Right lobe of liver (tissue), 4 donors: ENCODE measurements at regions not wholly inside any gene's neighbourhood (a gene's known extent, or its start where the extent isn't known, plus 50 kb on each side); places are given as distances from the start of the nearest gene placed in this dataset.

Experiments used
- CTCF ChIP-seq, 4 donors: fragments of 200-600 bp in 3 of 4; fragments of 450-650 bp in 1 of 4; IDR thresholded peaks; one replicate each; pipeline versions ENCODE4 v1.5.1 to v1.8.0; 2016 to 2022; ENCODE audit warnings: antibody characterized with exemption in 4 of 4, mild to moderate bottlenecking in 2 of 4
- POLR2A ChIP-seq: fragments of 450-650 bp; IDR thresholded peaks from one replicate; pipeline ENCODE4 v1.6.1; 2017; ENCODE audit warnings: antibody characterized with exemption, mild to moderate bottlenecking
- donor health status: DM: no; HTN: no; CAD: no.
- donor health status: DM: no; HTN: no; CAD: no.
- donor health status: DM: no; HTN: yes; CAD: no.

- no peak for TF ChIP-seq CTCF (IDR thresholded peaks at IDR 0.05)
- TF ChIP-seq POLR2A = no peak
These were observed 1135.9 kb upstream of the PCDH20 start for GRCh38 chr13:62551588-62551987.
